ENCODE measurements at regions not wholly inside any gene's neighbourhood (a gene's known extent, or its start where the extent isn't known, plus 50 kb on each side); places are given as distances from the start of the nearest gene placed in this dataset.
"Not testable (repeated sequence)": the region's sequence is repeated elsewhere in the genome, so short reads cannot be mapped to it uniquely, and the experiment has no call there.

DNA sequence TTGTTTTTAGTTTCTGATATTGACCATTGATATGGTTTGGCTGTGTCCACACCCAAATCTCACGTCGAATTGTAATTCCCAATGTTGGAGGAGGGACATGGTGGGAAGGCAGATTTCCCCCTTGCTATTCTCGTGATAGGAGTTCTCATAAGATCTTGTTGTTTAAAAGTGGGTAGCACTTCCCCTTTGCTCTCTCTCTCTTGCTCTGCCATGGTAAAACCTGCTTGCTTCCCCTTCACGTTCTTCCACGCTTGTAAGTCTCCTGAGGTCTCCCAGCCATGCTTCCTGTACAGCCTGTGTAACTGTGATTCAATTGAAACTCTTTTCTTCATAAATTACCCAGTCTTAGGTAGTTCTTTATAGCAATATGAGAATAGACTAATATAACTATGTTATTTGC lies 203.6 kb upstream of the CHORDC1 start:
- TF ChIP-seq, protein P1, sequence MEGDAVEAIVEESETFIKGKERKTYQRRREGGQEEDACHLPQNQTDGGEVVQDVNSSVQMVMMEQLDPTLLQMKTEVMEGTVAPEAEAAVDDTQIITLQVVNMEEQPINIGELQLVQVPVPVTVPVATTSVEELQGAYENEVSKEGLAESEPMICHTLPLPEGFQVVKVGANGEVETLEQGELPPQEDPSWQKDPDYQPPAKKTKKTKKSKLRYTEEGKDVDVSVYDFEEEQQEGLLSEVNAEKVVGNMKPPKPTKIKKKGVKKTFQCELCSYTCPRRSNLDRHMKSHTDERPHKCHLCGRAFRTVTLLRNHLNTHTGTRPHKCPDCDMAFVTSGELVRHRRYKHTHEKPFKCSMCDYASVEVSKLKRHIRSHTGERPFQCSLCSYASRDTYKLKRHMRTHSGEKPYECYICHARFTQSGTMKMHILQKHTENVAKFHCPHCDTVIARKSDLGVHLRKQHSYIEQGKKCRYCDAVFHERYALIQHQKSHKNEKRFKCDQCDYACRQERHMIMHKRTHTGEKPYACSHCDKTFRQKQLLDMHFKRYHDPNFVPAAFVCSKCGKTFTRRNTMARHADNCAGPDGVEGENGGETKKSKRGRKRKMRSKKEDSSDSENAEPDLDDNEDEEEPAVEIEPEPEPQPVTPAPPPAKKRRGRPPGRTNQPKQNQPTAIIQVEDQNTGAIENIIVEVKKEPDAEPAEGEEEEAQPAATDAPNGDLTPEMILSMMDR (IDR thresholded peaks at IDR 0.05; ENCODE audit: insufficient read depth, low read length) = no peak
- no peak overlapping the region for H3K4me3 ChIP-seq (ENCODE audit: low read depth, low read length)
- no peak for DNase-seq (ENCODE audit: low read depth)

GRCh38 chr11:90423378-90423777 lies 200.5 kb upstream of the CHORDC1 start:
- H3K4me3 ChIP-seq (ENCODE audit: low read depth, low read length) = no peak overlapping the region
- TF ChIP-seq, protein P1 (IDR thresholded peaks at IDR 0.05; ENCODE audit: insufficient read depth, low read length) = no peak
- no peak for DNase-seq (ENCODE audit: low read depth)

- not testable (repeated sequence) for DNase-seq (ENCODE audit: low read depth)
Observed at GRCh38 chr11:90422787-90423186, 199.9 kb upstream of the CHORDC1 start.

GRCh38 chr11:90414221-90414620 lies 191.4 kb upstream of the CHORDC1 start:
- H3K4me3 ChIP-seq (ENCODE audit: low read depth, low read length) = no peak overlapping the region
- TF ChIP-seq, protein P1 (IDR thresholded peaks at IDR 0.05; ENCODE audit: insufficient read depth, low read length) = no peak
- no peak for DNase-seq (ENCODE audit: low read depth)

More at GRCh38 chr11:90422787-90423186, 199.9 kb upstream of the CHORDC1 start:
- H3K4me3 ChIP-seq (ENCODE audit: low read depth, low read length) = not testable (repeated sequence)

DNA sequence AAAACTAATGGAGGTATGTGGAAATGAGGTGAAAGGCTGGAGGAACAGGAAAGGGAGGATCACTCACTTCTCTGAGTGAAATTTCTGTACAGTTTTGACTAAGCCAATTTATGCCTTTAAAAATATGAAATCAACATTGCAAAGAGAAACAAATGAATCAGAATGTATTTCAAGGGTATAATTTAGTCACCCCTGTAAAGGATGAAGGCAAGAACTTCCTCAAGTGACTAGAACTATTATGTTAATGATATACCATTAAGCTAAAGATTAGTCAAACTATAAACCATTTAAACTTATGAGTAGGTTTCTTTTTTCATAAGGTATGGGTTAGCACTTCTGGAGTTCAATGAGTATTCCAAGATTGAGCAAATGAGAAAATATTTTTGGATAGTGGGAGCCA lies 184.5 kb upstream of the CHORDC1 start:
- TF ChIP-seq, protein P1 (IDR thresholded peaks at IDR 0.05; ENCODE audit: insufficient read depth, low read length) = no peak
- DNase-seq (ENCODE audit: low read depth) = no peak
- H3K4me3 ChIP-seq (ENCODE audit: low read depth, low read length) = no peak overlapping the region

DNA sequence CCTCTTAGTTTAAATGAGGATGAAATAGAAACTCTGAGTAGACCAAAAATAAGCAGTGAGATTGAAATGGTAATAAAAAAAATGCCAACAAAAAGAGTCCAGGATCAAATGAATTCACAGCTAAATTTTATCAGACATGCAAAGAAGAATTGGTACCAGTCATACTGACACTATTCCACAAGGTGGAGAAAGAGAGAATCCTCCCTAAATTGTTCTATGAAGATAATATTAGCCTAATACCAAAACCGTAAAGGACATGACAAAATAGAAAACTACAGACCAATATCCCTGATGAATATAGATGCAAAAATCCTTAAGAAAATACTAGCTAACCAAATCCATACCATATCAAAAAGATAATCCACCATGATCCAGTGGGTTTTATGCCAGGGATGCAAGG lies 169.8 kb upstream of the CHORDC1 start:
- TF ChIP-seq, protein P1 (IDR thresholded peaks at IDR 0.05; ENCODE audit: insufficient read depth, low read length) = no peak
- no peak overlapping the region for H3K4me3 ChIP-seq (ENCODE audit: low read depth, low read length)
- DNase-seq (ENCODE audit: low read depth) = no peak

- TF ChIP-seq, protein P1 (IDR thresholded peaks at IDR 0.05; ENCODE audit: insufficient read depth, low read length) = no peak
- H3K4me3 ChIP-seq (ENCODE audit: low read depth, low read length) = no peak overlapping the region
- DNase-seq (ENCODE audit: low read depth) = no peak
Observed at GRCh38 chr11:90391756-90392155, 168.9 kb upstream of the CHORDC1 start.
